Hepatocyte (in vitro differentiated cells): ENCODE measurements at regions not wholly inside any gene's neighbourhood (a gene's known extent, or its start where the extent isn't known, plus 50 kb on each side); places are given as distances from the start of the nearest gene placed in this dataset.

Experiments used
- CTCF ChIP-seq: fragments of 200-600 bp; sonication (generic); IDR thresholded peaks from 2 replicates; pipeline ENCODE4 v1.5.1; 2016; ENCODE audit warnings: antibody characterized with exemption, mild to moderate bottlenecking; ENCODE audit not compliant: poor library complexity
- EZH2phosphoT487 ChIP-seq: fragments of 200-600 bp; sonication (generic); IDR thresholded peaks from one replicate; pipeline ENCODE4 v1.6.1; 2018; ENCODE audit warnings: antibody characterized with exemption, mild to moderate bottlenecking, low read depth, moderate library complexity; ENCODE audit not compliant: unreplicated experiment, severe bottlenecking

DNA sequence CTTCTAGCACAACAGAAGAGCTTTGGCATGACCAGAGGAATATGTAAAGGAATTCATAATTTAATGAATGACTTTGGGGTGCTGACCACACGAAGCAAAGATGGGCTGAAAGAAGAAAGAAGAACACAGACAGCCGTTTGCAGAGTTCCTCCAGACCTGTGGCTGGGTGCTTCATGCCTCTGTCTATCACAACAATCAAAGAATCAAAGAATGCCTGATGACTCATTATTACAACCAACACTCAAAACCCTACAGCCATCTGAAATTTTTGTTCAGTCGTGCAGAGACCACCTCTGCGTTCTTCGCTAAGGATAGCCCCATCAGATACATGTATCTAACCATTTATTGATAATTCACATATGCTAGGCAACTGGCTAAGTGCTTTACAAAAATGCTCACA lies 129.0 kb upstream of the PRICKLE2 start:
- no peak for TF ChIP-seq CTCF
- no peak for TF ChIP-seq EZH2phosphoT487
